ENCODE measurements at regions not wholly inside any gene's neighbourhood (a gene's known extent, or its start where the extent isn't known, plus 50 kb on each side); places are given as distances from the start of the nearest gene placed in this dataset.

DNA sequence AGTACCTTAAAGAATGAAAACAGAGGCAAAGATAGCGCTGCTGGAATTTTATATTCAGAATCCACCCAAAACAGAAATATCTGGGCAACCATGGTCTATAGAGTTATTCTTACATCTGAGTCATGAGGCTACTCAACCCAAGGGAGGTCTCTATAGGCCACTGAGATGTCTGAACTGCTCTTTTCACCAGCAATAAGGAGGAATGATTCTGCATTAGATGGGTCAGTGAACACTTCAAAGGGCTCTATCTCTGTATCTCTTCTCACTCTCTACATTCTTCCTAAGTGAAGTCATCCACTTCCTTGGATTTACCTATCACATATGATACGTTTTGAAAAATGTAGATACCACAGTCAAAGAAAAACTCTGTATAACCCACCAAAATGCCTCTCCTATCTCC is 90.2 kb upstream of the NGF start:
- H3K23ac ChIP-seq (ENCODE audit: insufficient read length, low read depth, low read length), result no peak overlapping the region
- no peak overlapping the region for H2BK20ac ChIP-seq (ENCODE audit: low read depth, low read length, poor library complexity, severe bottlenecking)
- H3K4ac ChIP-seq (ENCODE audit: low read depth, low read length), result no peak overlapping the region
- H3K9me3 ChIP-seq (ENCODE audit: control insufficient read depth, low read depth, low read length), result no peaks in the 10 kb centered on the region
- H2BK15ac ChIP-seq (ENCODE audit: low read depth, low read length), result no peak overlapping the region
- H3K18ac ChIP-seq (ENCODE audit: insufficient read length, low read depth, low read length), result no peak overlapping the region
- H3K14ac ChIP-seq (ENCODE audit: insufficient read depth, low read length), result no peak overlapping the region
- no peak overlapping the region for H3K27ac Mint-ChIP-seq
- H2AFZ ChIP-seq (ENCODE audit: low read length), result no peak overlapping the region
- H3K4me3 Mint-ChIP-seq, result no peak overlapping the region
- no peak overlapping the region for H4K5ac ChIP-seq (ENCODE audit: insufficient read length, low read depth, low read length)
- no peak for TF ChIP-seq CTCF (conservative IDR thresholded peaks at IDR 0.05)
- no peaks in the 10 kb centered on the region for H3K23me2 ChIP-seq (ENCODE audit: insufficient read length, low read depth, low read length, poor library complexity, severe bottlenecking)
- H3T11ph ChIP-seq (ENCODE audit: low read length), result no peak overlapping the region
- no peaks in the 10 kb centered on the region for H3K79me2 ChIP-seq (ENCODE audit: insufficient read depth, low read length)
- no peak overlapping the region for H4K8ac ChIP-seq (replicated peaks; ENCODE audit: insufficient read length, low read depth, low read length)
- H4K20me1 ChIP-seq (ENCODE audit: control insufficient read depth, insufficient read depth, insufficient read length), result no peaks in the 10 kb centered on the region
- no peaks in the 10 kb centered on the region for H3K27me3 Mint-ChIP-seq (ENCODE audit: low read depth)
- no peaks in the 10 kb centered on the region for H3K4me1 ChIP-seq (ENCODE audit: insufficient read depth, low read length)
- H3K9ac ChIP-seq (ENCODE audit: extremely low read depth, insufficient read length, low read length), result no peak overlapping the region
- no peak overlapping the region for H4K91ac ChIP-seq (ENCODE audit: insufficient read length, low read depth, low read length)
- H3K9me3 Mint-ChIP-seq, result no peaks in the 10 kb centered on the region
- H2BK5ac ChIP-seq (ENCODE audit: insufficient read length, low read length), result no peak overlapping the region
- H3K4me2 ChIP-seq (ENCODE audit: insufficient read depth, insufficient read length, low read length), result no peak overlapping the region
- H3K27ac ChIP-seq (ENCODE audit: insufficient read length, low read depth, low read length), result no peak overlapping the region
- H3K79me1 ChIP-seq (ENCODE audit: insufficient read depth, low read depth, low read length, poor library complexity, severe bottlenecking), result no peaks in the 10 kb centered on the region
- WGBS (ENCODE audit: extremely low coverage, insufficient read length, low lambda C conversion rate), result no CpG with 5 or more reads among the region's 2 CpGs
- no peaks in the 10 kb centered on the region for H3K27me3 ChIP-seq (ENCODE audit: insufficient read depth, low read length)
- no peak overlapping the region for H2BK12ac ChIP-seq (ENCODE audit: insufficient read length, low read depth, low read length)
- no peak for DNase-seq
- H3K4me1 Mint-ChIP-seq, result no peaks in the 10 kb centered on the region
- H2AK5ac ChIP-seq (ENCODE audit: insufficient read length, low read length), result no peak overlapping the region
- H3K36me3 Mint-ChIP-seq (ENCODE audit: insufficient read depth in 1 of 3, low read depth in 3 of 3), result no peaks in the 10 kb centered on the region
- H2BK120ac ChIP-seq (ENCODE audit: low read depth, low read length, poor library complexity, severe bottlenecking), result no peak overlapping the region
- H3K56ac ChIP-seq (ENCODE audit: insufficient read length, low read depth, low read length), result no peak overlapping the region

Data from H9 (cell line).